Neural cell (in vitro differentiated cells): ENCODE measurements at regions not wholly inside any gene's neighbourhood (a gene's known extent, or its start where the extent isn't known, plus 50 kb on each side); places are given as distances from the start of the nearest gene placed in this dataset.

Source experiments
- EZH2 ChIP-seq: fragments of 200-600, 300-800 bp; shearing (Covaris generic), sonication (generic); IDR thresholded peaks from 2 replicates; pipeline ENCODE4 v1.6.1; 2014; ENCODE audit warnings: antibody characterized with exemption, low read length, borderline replicate concordance, mild to moderate bottlenecking; ENCODE audit not compliant: insufficient read depth, poor library complexity, severe bottlenecking
- RAD21 ChIP-seq: fragments of 450-650 bp; conservative IDR thresholded peaks from 2 replicates; pipeline ENCODE4 v1.6.1; 2014; ENCODE audit warnings: antibody characterized with exemption, mild to moderate bottlenecking, moderate library complexity

GRCh38 chr9:10863476-10863875 lies 250.7 kb upstream of the PTPRD start:
- TF ChIP-seq EZH2 (no peak), RAD21 (no peak)
